GM19397 (cell line): ENCODE measurements at regions not wholly inside any gene's neighbourhood (a gene's known extent, or its start where the extent isn't known, plus 50 kb on each side); places are given as distances from the start of the nearest gene placed in this dataset.
"Not testable (repeated sequence)": the region's sequence is repeated elsewhere in the genome, so short reads cannot be mapped to it uniquely, and the experiment has no call there.

Experiments
- ATAC-seq: cut with Tn5 transposase; IDR thresholded peaks from one replicate; pipeline ENCODE4 v1.9.1; 2021; ENCODE audit warnings: mild to moderate bottlenecking, moderate library complexity; ENCODE audit not compliant: unreplicated experiment

- no peak for ATAC-seq
These were observed 303.5 kb upstream of the SFSWAP start for GRCh38 chr12:131407221-131408035.

GRCh38 chr12:131408036-131408365 lies 302.9 kb upstream of the SFSWAP start:
- no peak for ATAC-seq

- ATAC-seq: no peak
These were observed 302.4 kb upstream of the SFSWAP start for GRCh38 chr12:131408484-131408883.

GRCh38 chr12:131409211-131409610 lies 301.7 kb upstream of the SFSWAP start:
- ATAC-seq: no peak

- not testable (repeated sequence) for ATAC-seq
These were observed 299.1 kb upstream of the SFSWAP start for GRCh38 chr12:131411827-131412226.

- ATAC-seq: no peak
These were observed 297.9 kb upstream of the SFSWAP start for GRCh38 chr12:131413006-131413405.

GRCh38 chr12:131413471-131413870 lies 297.4 kb upstream of the SFSWAP start:
- no peak for ATAC-seq

- ATAC-seq: not testable (repeated sequence)
These were observed 296.6 kb upstream of the SFSWAP start for GRCh38 chr12:131414155-131414922.

GRCh38 chr12:131415781-131416180 lies 295.1 kb upstream of the SFSWAP start:
- ATAC-seq: no peak

GRCh38 chr12:131418121-131418520 lies 292.8 kb upstream of the SFSWAP start:
- no peak for ATAC-seq

GRCh38 chr12:131418884-131419283 lies 292.0 kb upstream of the SFSWAP start:
- ATAC-seq: no peak

GRCh38 chr12:131420867-131421447 lies 289.9 kb upstream of the SFSWAP start:
- no peak for ATAC-seq

GRCh38 chr12:131421509-131422186 lies 289.2 kb upstream of the SFSWAP start:
- ATAC-seq: no peak

- ATAC-seq: no peak
These were observed 288.7 kb upstream of the SFSWAP start for GRCh38 chr12:131422187-131422520.

GRCh38 chr12:131422744-131423143 lies 288.1 kb upstream of the SFSWAP start:
- ATAC-seq: no peak

- no peak for ATAC-seq
These were observed 286.6 kb upstream of the SFSWAP start for GRCh38 chr12:131424270-131424669.

- ATAC-seq: no peak
These were observed 285.5 kb upstream of the SFSWAP start for GRCh38 chr12:131425112-131426075.

GRCh38 chr12:131428091-131428685 lies 282.7 kb upstream of the SFSWAP start:
- no peak for ATAC-seq

GRCh38 chr12:131429221-131429620 lies 281.7 kb upstream of the SFSWAP start:
- not testable (repeated sequence) for ATAC-seq

- not testable (repeated sequence) for ATAC-seq
These were observed 281.2 kb upstream of the SFSWAP start for GRCh38 chr12:131429697-131430096.
